ENCODE measurements at regions not wholly inside any gene's neighbourhood (a gene's known extent, or its start where the extent isn't known, plus 50 kb on each side); places are given as distances from the start of the nearest gene placed in this dataset.

DNA sequence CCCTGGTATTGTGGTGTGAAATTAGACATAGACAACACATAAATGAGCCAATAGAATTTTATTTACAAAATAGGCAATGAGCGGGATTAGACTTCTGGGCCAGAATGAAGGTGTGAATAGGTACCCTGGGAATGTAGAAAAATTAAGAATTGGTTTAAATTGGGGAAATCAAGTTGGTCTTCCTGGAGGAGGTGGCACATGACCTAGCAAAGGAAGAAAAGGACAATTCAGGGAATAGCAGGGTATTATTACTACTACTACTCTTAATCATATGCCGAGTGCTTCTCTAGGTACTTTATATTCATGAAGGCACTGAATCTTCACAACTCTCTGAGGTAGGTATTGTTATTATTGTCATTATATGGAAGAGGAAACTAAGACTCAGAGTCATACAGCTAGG lies 202.1 kb downstream of the LHFPL1 start:
- TF ChIP-seq POLR2A (IDR thresholded peaks at IDR 0.05; ENCODE audit: low read length) (no peak), GATA1 (IDR thresholded peaks at IDR 0.05; ENCODE audit: low read depth, low read length) (no peak)

All from erythroblast (primary cell).